ENCODE measurements at regions not wholly inside any gene's neighbourhood (a gene's known extent, or its start where the extent isn't known, plus 50 kb on each side); places are given as distances from the start of the nearest gene placed in this dataset.

GRCh38 chr20:39105551-39105950 lies 143.4 kb downstream of the DHX35 start:
- no peaks in the 10 kb centered on the region for H3K27me3 ChIP-seq (ENCODE audit: insufficient read depth, low read length, poor library complexity, severe bottlenecking)
- no peak overlapping the region for H3K4me2 ChIP-seq (ENCODE audit: low read depth, low read length, poor library complexity, severe bottlenecking)
- no peaks in the 10 kb centered on the region for H4K20me1 ChIP-seq (ENCODE audit: insufficient read depth, low read length, poor library complexity, severe bottlenecking)
- H3K9me2 ChIP-seq (replicated peaks; ENCODE audit: low read depth, low read length), result no peaks in the 10 kb centered on the region
- no peaks in the 10 kb centered on the region for H3K36me3 ChIP-seq (ENCODE audit: insufficient read depth, low read length)
- TF ChIP-seq CTCF (conservative IDR thresholded peaks at IDR 0.05; ENCODE audit: low read length) (peak; percentile 44), EZH2phosphoT487 (IDR thresholded peaks at IDR 0.05; ENCODE audit: borderline replicate concordance) (no peak)
- H2AFZ ChIP-seq (ENCODE audit: low read length), result no peak overlapping the region
- H3K9ac ChIP-seq (ENCODE audit: low read depth, low read length, poor library complexity, severe bottlenecking), result no peak overlapping the region
- no peaks in the 10 kb centered on the region for H3K9me3 ChIP-seq (ENCODE audit: insufficient read depth, low read depth, low read length)
- no peaks in the 10 kb centered on the region for H3K79me2 ChIP-seq (ENCODE audit: insufficient read depth, low read length)
- H3K4me1 ChIP-seq (ENCODE audit: insufficient read depth, low read length, poor library complexity, severe bottlenecking), result no peaks in the 10 kb centered on the region
- H3F3A ChIP-seq (ENCODE audit: low read depth), result no peaks in the 10 kb centered on the region
- no peak overlapping the region for H3K4me3 ChIP-seq (ENCODE audit: low read length, poor library complexity, severe bottlenecking)

- Histone ChIP-seq H3K27me3 (ENCODE audit: insufficient read depth, low read length, poor library complexity, severe bottlenecking) (no peaks in the 10 kb centered on the region), H3F3A (ENCODE audit: low read depth) (no peaks in the 10 kb centered on the region), H4K20me1 (ENCODE audit: insufficient read depth, low read length, poor library complexity, severe bottlenecking) (no peaks in the 10 kb centered on the region), H3K9me2 (replicated peaks; ENCODE audit: low read depth, low read length) (no peaks in the 10 kb centered on the region), H3K4me1 (ENCODE audit: insufficient read depth, low read length, poor library complexity, severe bottlenecking) (no peaks in the 10 kb centered on the region), H2AFZ (ENCODE audit: low read length) (no peak overlapping the region), H3K4me3 (ENCODE audit: low read length, poor library complexity, severe bottlenecking) (no peak overlapping the region), H3K9me3 (ENCODE audit: insufficient read depth, low read depth, low read length) (no peaks in the 10 kb centered on the region), H3K4me2 (ENCODE audit: low read depth, low read length, poor library complexity, severe bottlenecking) (no peak overlapping the region), H3K9ac (ENCODE audit: low read depth, low read length, poor library complexity, severe bottlenecking) (no peak overlapping the region), H3K36me3 (ENCODE audit: insufficient read depth, low read length) (no peaks in the 10 kb centered on the region), H3K79me2 (ENCODE audit: insufficient read depth, low read length) (no peaks in the 10 kb centered on the region)
- TF ChIP-seq CTCF (conservative IDR thresholded peaks at IDR 0.05; ENCODE audit: low read length) (no peak), EZH2phosphoT487 (IDR thresholded peaks at IDR 0.05; ENCODE audit: borderline replicate concordance) (no peak)
Observed at GRCh38 chr20:39103732-39104131, 141.6 kb downstream of the DHX35 start.

GRCh38 chr20:39103305-39103704 lies 141.2 kb downstream of the DHX35 start:
- no peak for TF ChIP-seq CTCF (conservative IDR thresholded peaks at IDR 0.05; ENCODE audit: low read length)
- no peak for TF ChIP-seq EZH2phosphoT487 (IDR thresholded peaks at IDR 0.05; ENCODE audit: borderline replicate concordance)
- Histone ChIP-seq H3K27me3 (ENCODE audit: insufficient read depth, low read length, poor library complexity, severe bottlenecking) (no peaks in the 10 kb centered on the region), H3F3A (ENCODE audit: low read depth) (no peaks in the 10 kb centered on the region), H3K4me1 (ENCODE audit: insufficient read depth, low read length, poor library complexity, severe bottlenecking) (no peaks in the 10 kb centered on the region), H3K4me2 (ENCODE audit: low read depth, low read length, poor library complexity, severe bottlenecking) (no peak overlapping the region), H2AFZ (ENCODE audit: low read length) (no peak overlapping the region), H4K20me1 (ENCODE audit: insufficient read depth, low read length, poor library complexity, severe bottlenecking) (no peaks in the 10 kb centered on the region), H3K9ac (ENCODE audit: low read depth, low read length, poor library complexity, severe bottlenecking) (no peak overlapping the region), H3K9me3 (ENCODE audit: insufficient read depth, low read depth, low read length) (no peaks in the 10 kb centered on the region), H3K4me3 (ENCODE audit: low read length, poor library complexity, severe bottlenecking) (no peak overlapping the region), H3K9me2 (replicated peaks; ENCODE audit: low read depth, low read length) (no peaks in the 10 kb centered on the region), H3K36me3 (ENCODE audit: insufficient read depth, low read length) (no peaks in the 10 kb centered on the region), H3K79me2 (ENCODE audit: insufficient read depth, low read length) (no peaks in the 10 kb centered on the region)
